RWPE2 (cell line): ENCODE measurements at regions not wholly inside any gene's neighbourhood (a gene's known extent, or its start where the extent isn't known, plus 50 kb on each side); places are given as distances from the start of the nearest gene placed in this dataset.

Experiments
- ATAC-seq: fragments of 200-7000 bp; cut with Tn5 transposase; 3 replicates; pipeline ENCODE4 v1.9.1; 2021; ENCODE audit warnings: low read depth
- DNase-seq: peaks from one replicate; pipeline ENCODE4 v3.0.0-alpha.2; 2020; ENCODE audit warnings: low spot score
- H3K27ac ChIP-seq: fragments of 450-650 bp; 2 replicates; pipeline ENCODE4 v1.5.1; 2017; ENCODE audit warnings: mild to moderate bottlenecking; ENCODE audit not compliant: poor library complexity, severe bottlenecking
- H3K27me3 ChIP-seq: fragments of 250-450 bp; sonication (Bioruptor Pico); 2 replicates; pipeline ENCODE4 v1.5.1; 2021; ENCODE audit warnings: mild to moderate bottlenecking, moderate library complexity; ENCODE audit not compliant: insufficient read depth, poor library complexity, severe bottlenecking
- H3K36me3 ChIP-seq: fragments of 250-450 bp; sonication (Bioruptor Pico); 2 replicates; pipeline ENCODE4 v1.5.1; 2020; ENCODE audit warnings: low read depth, mild to moderate bottlenecking, moderate library complexity
- H3K4me1 ChIP-seq: fragments of 250-450 bp; sonication (Bioruptor Pico); 2 replicates; pipeline ENCODE4 v1.5.1; 2021; ENCODE audit warnings: mild to moderate bottlenecking, moderate library complexity; ENCODE audit not compliant: insufficient read depth, poor library complexity, severe bottlenecking
- H3K4me3 ChIP-seq: fragments of 250-450 bp; sonication (Bioruptor Pico); 2 replicates; pipeline ENCODE4 v1.5.1; 2021; ENCODE audit warnings: mild to moderate bottlenecking, moderate library complexity; ENCODE audit not compliant: severe bottlenecking
- H3K9me3 ChIP-seq: fragments of 250-450 bp; sonication (Bioruptor Pico); 2 replicates; pipeline ENCODE4 v1.5.1; 2021; ENCODE audit warnings: mild to moderate bottlenecking, moderate library complexity; ENCODE audit not compliant: severe bottlenecking
- TF ChIP-seq, protein P1 (sequence below): fragments of 450-650 bp; IDR thresholded peaks from one replicate; pipeline ENCODE4 v1.5.1; 2017; ENCODE audit warnings: mild to moderate bottlenecking, moderate library complexity; ENCODE audit not compliant: poor library complexity, severe bottlenecking

DNA sequence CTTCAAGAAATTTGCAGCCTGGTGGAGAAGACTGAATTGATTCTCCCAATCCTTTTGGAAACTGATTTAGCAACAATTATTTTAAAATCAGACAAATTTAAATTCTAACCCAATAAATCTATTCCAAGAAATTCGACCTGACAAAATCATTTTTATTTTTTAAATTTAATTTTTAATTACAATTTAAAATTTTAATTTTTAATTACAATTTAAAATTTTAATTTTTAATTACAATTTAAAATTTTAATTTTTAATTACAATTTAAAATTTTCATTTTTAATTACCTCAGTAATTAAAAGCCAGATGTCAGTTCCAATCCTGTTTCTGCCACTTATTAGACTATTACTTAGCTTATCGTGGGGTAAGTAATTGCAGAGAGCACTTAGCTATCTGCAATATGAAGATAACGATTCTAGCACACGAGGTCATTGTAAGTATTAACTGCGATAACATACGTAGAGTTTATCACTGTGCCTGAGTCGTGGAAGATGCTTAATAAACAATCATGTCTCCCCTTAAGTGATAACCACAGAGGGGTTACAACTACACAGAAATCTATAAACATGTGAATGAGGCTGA lies 346.4 kb upstream of the SLC24A2 start:
- no peaks in the 10 kb centered on the region for H3K9me3 ChIP-seq
- DNase-seq, result no peak
- ATAC-seq, result no peak
- no peaks in the 10 kb centered on the region for H3K27me3 ChIP-seq
- no peaks in the 10 kb centered on the region for H3K36me3 ChIP-seq
- H3K4me3 ChIP-seq, result no peak overlapping the region
- no peaks in the 10 kb centered on the region for H3K4me1 ChIP-seq
- TF ChIP-seq, protein P1, sequence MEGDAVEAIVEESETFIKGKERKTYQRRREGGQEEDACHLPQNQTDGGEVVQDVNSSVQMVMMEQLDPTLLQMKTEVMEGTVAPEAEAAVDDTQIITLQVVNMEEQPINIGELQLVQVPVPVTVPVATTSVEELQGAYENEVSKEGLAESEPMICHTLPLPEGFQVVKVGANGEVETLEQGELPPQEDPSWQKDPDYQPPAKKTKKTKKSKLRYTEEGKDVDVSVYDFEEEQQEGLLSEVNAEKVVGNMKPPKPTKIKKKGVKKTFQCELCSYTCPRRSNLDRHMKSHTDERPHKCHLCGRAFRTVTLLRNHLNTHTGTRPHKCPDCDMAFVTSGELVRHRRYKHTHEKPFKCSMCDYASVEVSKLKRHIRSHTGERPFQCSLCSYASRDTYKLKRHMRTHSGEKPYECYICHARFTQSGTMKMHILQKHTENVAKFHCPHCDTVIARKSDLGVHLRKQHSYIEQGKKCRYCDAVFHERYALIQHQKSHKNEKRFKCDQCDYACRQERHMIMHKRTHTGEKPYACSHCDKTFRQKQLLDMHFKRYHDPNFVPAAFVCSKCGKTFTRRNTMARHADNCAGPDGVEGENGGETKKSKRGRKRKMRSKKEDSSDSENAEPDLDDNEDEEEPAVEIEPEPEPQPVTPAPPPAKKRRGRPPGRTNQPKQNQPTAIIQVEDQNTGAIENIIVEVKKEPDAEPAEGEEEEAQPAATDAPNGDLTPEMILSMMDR, result no peak
- no peak overlapping the region for H3K27ac ChIP-seq

DNA sequence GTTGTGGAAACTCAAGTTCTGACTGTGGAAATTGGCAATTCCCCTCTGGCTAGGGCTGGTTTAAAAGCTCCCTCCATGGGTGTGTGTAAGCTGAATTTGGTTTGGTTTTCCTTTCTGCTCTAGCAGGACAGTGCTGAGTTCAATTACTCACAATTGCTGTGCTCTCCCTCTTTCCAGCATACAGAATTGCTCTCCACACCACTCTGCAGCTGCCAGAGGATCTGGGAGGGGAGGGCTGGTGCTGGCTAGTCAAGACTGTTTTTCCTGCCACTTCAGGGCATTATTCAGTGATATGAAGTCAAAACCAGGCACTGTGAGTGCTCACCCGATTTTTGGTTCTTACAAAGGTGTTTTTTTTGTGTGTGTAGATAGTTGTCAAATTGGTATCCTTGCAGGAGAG lies 336.9 kb upstream of the SLC24A2 start:
- DNase-seq (no peak), ATAC-seq (no peak; the same call in 2 of the 3 replicates)
- TF ChIP-seq, protein P1, result no peak
- Histone ChIP-seq H3K9me3 (no peaks in the 10 kb centered on the region), H3K36me3 (no peaks in the 10 kb centered on the region), H3K4me1 (no peaks in the 10 kb centered on the region), H3K27me3 (peaks cover 3% of the 10 kb centered on the region), H3K27ac (no peak overlapping the region), H3K4me3 (no peak overlapping the region)

DNA sequence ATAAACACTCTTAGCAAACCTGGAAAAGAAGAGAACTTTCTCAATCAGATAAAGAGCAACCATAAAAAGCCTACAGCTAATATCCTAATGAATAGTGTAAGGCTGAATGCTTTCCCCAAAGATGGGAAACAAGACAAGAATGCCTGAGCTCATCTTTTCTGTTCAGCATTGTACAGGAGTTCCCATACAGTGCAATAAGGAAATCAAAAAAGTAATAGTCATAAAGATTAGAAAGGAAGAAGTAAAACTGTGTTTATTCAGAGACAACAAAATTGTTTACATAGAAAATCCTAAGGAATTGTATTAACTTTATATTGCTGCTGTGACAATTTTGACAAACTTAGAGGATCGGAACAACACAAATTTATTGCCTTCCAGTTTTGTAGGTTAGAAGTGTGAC lies 330.7 kb upstream of the SLC24A2 start:
- no peaks in the 10 kb centered on the region for H3K27me3 ChIP-seq
- ATAC-seq (no peak), DNase-seq (no peak)
- no peak overlapping the region for H3K4me3 ChIP-seq
- no peaks in the 10 kb centered on the region for H3K36me3 ChIP-seq
- TF ChIP-seq, protein P1, result no peak
- H3K9me3 ChIP-seq, result no peaks in the 10 kb centered on the region
- H3K27ac ChIP-seq, result no peak overlapping the region
- H3K4me1 ChIP-seq, result no peaks in the 10 kb centered on the region

DNA sequence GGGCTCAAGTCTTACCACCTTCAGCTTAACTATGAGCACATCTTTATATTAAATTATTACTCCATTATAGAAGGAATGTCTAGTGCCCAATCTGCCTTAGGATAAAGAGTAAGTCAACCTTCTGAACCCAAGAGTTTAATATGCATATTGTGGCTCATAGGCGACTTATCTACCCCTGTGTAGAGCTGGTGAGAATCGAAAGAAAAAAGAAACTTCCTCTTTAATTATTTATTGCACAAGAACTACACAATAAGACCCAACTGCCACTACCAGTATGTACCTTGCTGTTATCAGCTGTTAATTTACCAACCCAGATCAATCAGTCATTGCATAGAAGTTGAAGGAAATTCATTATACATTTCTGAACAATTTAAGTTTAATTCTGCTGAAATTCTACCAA lies 329.1 kb upstream of the SLC24A2 start:
- no peak for DNase-seq

DNA sequence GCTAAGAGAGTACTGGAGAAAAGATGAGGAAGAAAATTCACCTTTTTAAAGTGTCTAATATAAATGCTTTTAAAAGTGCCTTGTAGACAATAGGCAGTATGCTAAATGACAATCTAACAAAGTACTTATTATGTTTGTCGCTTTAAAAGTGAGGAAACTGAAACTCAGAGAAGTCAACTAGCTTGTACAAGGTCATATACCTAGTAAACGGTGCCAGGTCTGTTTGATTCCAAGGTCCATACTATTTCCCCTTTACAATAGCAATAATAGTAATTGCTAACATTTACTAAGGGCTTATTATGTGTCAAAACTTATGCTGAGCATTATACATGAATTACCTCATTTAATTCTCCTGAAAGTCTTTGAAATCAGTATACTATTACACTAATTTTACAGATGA lies 328.6 kb upstream of the SLC24A2 start:
- TF ChIP-seq, protein P1, result no peak
- Histone ChIP-seq H3K9me3 (no peaks in the 10 kb centered on the region), H3K27me3 (no peaks in the 10 kb centered on the region), H3K4me1 (no peaks in the 10 kb centered on the region), H3K4me3 (no peak overlapping the region), H3K36me3 (no peaks in the 10 kb centered on the region), H3K27ac (no peak overlapping the region)
- DNase-seq, result no peak
- no peak for ATAC-seq

More for the DNA sequence above, 329.1 kb upstream of the SLC24A2 start:
- no peaks in the 10 kb centered on the region for H3K36me3 ChIP-seq
- no peaks in the 10 kb centered on the region for H3K4me1 ChIP-seq
- H3K27me3 ChIP-seq, result no peaks in the 10 kb centered on the region
- H3K27ac ChIP-seq, result no peak overlapping the region
- TF ChIP-seq, protein P1, result no peak
- H3K4me3 ChIP-seq, result no peak overlapping the region
- no peak for ATAC-seq
- H3K9me3 ChIP-seq, result no peaks in the 10 kb centered on the region
